Liver (tissue), 7 donors: ENCODE measurements at regions not wholly inside any gene's neighbourhood (a gene's known extent, or its start where the extent isn't known, plus 50 kb on each side); places are given as distances from the start of the nearest gene placed in this dataset.

Experiments
- DNase-seq: peaks from one replicate; pipeline ENCODE4 v3.0.0-alpha.2; 2017; ENCODE audit warnings: low spot score
- H3K27ac ChIP-seq, 2 donors: one replicate each; pipeline ENCODE4 v1.7.0; 2013; ENCODE audit warnings: inconsistent platforms in 2 of 2, low read length in 2 of 2, control low read depth in 1 of 2, low read depth in 1 of 2, mild to moderate bottlenecking in 1 of 2
- H3K27me3 ChIP-seq, 4 donors: one replicate each; pipeline versions ENCODE4 v1.6.1 to v1.7.0; 2013; ENCODE audit warnings: low read length in 3 of 4, inconsistent platforms in 1 of 4, mild to moderate bottlenecking in 1 of 4, moderate library complexity in 1 of 4; ENCODE audit not compliant: control insufficient read depth in 4 of 4, insufficient read depth in 4 of 4
- H3K36me3 ChIP-seq, 4 donors: one replicate each; pipeline versions ENCODE4 v1.6.1 to v1.7.0; 2013; ENCODE audit warnings: low read length in 3 of 4, mild to moderate bottlenecking in 3 of 4, low read depth in 1 of 4, moderate library complexity in 1 of 4; ENCODE audit not compliant: control insufficient read depth in 4 of 4, insufficient read depth in 3 of 4
- H3K4me1 ChIP-seq, 4 donors: one replicate each; pipeline versions ENCODE4 v1.6.1 to v1.7.0; 2013; ENCODE audit warnings: low read length in 3 of 4, mild to moderate bottlenecking in 3 of 4, moderate library complexity in 1 of 4; ENCODE audit not compliant: control insufficient read depth in 4 of 4, insufficient read depth in 4 of 4
- H3K4me3 ChIP-seq, 3 donors: one replicate each; pipeline versions ENCODE4 v1.6.1 to v1.7.0; 2013; ENCODE audit warnings: low read length in 3 of 3, control low read depth in 1 of 3, low read depth in 1 of 3, mild to moderate bottlenecking in 1 of 3
- H3K9ac ChIP-seq, 2 donors: one replicate each; pipeline ENCODE4 v1.7.0; 2013; ENCODE audit warnings: low read length in 2 of 2, mild to moderate bottlenecking in 2 of 2, moderate library complexity in 2 of 2, control low read depth in 1 of 2, low read depth in 1 of 2
- H3K9me3 ChIP-seq, 4 donors: one replicate each; pipeline versions ENCODE4 v1.6.1 to v1.7.0; 2013; ENCODE audit warnings: low read length in 3 of 4; ENCODE audit not compliant: control insufficient read depth in 4 of 4
- EGR1 ChIP-seq, 2 donors: IDR thresholded peaks; 2 replicates each; pipeline ENCODE4 v1.6.1; 2016 to 2018; ENCODE audit warnings: antibody characterized with exemption in 2 of 2, low read depth in 2 of 2
- FOXA1 ChIP-seq: IDR thresholded peaks from 2 replicates; pipeline ENCODE4 v1.6.1; 2016; ENCODE audit warnings: antibody characterized with exemption
- FOXA2 ChIP-seq: IDR thresholded peaks from 2 replicates; pipeline ENCODE4 v1.6.1; 2016; ENCODE audit warnings: antibody characterized with exemption
- GABPA ChIP-seq, 2 donors: IDR thresholded peaks in 1 of 2; conservative IDR thresholded peaks in 1 of 2; 2 replicates each; pipeline ENCODE4 v1.6.1; 2016; ENCODE audit warnings: antibody characterized with exemption in 2 of 2, mild to moderate bottlenecking in 1 of 2, moderate library complexity in 1 of 2
- HNF4A ChIP-seq, 2 donors: conservative IDR thresholded peaks; 2 replicates each; pipeline ENCODE4 v1.6.1; 2016; ENCODE audit warnings: antibody characterized with exemption in 2 of 2, mild to moderate bottlenecking in 2 of 2
- HNF4G ChIP-seq: IDR thresholded peaks from 2 replicates; pipeline ENCODE4 v1.6.1; 2016; ENCODE audit warnings: antibody characterized with exemption
- JUND ChIP-seq, 2 donors: IDR thresholded peaks; 2 replicates each; pipeline ENCODE4 v1.6.1; 2016; ENCODE audit warnings: antibody characterized with exemption in 2 of 2
- NR2F2 ChIP-seq: IDR thresholded peaks from 2 replicates; pipeline ENCODE4 v1.6.1; 2016; ENCODE audit warnings: antibody characterized with exemption
- RXRA ChIP-seq, 2 donors: IDR thresholded peaks; 2 replicates each; pipeline ENCODE4 v1.6.1; 2017 to 2018; ENCODE audit warnings: antibody characterized with exemption in 2 of 2, mild to moderate bottlenecking in 1 of 2
- SP1 ChIP-seq: IDR thresholded peaks from 2 replicates; pipeline ENCODE4 v1.6.1; 2018; ENCODE audit warnings: antibody characterized with exemption, mild to moderate bottlenecking
- TAF1 ChIP-seq: conservative IDR thresholded peaks from 2 replicates; pipeline ENCODE4 v1.6.1; 2016; ENCODE audit warnings: antibody characterized with exemption, mild to moderate bottlenecking
- YY1 ChIP-seq: IDR thresholded peaks from 2 replicates; pipeline ENCODE4 v1.6.1; 2016; ENCODE audit warnings: antibody characterized with exemption, mild to moderate bottlenecking
- WGBS: extraction: QIAGEN DNeasy Blood & Tissue Kit; methylation state at CpG from one replicate; pipeline ENCODE4 v1.1.7; 2013; 5-methylcytosine and 5-hydroxymethylcytosine counted together
- TF ChIP-seq, protein P1 (sequence below): IDR thresholded peaks from 2 replicates; pipeline ENCODE4 v1.6.1; 2016; ENCODE audit warnings: antibody characterized with exemption, mild to moderate bottlenecking
- TF ChIP-seq, protein P2 (sequence below): IDR thresholded peaks from 2 replicates; pipeline ENCODE4 v1.6.1; 2016; ENCODE audit warnings: antibody characterized with exemption
- TF ChIP-seq, protein P3 (sequence below): IDR thresholded peaks from 2 replicates; pipeline ENCODE4 v1.6.1; 2016; ENCODE audit warnings: antibody characterized with exemption
- donor health status: healthy.
- donor health status: healthy.
- donor health status: healthy.
- donor health status: healthy.

DNA sequence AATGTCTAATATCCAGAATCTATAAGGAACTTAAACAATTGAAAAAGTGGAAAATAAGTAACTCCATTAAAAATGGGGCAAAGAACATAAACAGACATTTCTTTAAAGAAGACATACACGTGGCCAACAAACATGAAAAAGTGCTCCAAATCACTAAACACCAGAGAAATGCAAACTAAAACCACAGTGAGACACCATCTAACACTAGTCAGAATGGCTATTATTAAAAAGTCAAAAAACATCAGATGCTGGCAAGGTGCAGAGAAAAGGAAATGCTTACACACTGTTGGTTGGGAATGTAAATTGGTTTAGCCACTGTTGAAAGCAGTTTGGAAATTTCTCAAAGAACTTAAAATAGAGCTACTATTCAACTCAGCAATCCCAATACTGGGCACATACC is 169.2 kb upstream of the MANEA start (continued):
- TF ChIP-seq, protein P1, sequence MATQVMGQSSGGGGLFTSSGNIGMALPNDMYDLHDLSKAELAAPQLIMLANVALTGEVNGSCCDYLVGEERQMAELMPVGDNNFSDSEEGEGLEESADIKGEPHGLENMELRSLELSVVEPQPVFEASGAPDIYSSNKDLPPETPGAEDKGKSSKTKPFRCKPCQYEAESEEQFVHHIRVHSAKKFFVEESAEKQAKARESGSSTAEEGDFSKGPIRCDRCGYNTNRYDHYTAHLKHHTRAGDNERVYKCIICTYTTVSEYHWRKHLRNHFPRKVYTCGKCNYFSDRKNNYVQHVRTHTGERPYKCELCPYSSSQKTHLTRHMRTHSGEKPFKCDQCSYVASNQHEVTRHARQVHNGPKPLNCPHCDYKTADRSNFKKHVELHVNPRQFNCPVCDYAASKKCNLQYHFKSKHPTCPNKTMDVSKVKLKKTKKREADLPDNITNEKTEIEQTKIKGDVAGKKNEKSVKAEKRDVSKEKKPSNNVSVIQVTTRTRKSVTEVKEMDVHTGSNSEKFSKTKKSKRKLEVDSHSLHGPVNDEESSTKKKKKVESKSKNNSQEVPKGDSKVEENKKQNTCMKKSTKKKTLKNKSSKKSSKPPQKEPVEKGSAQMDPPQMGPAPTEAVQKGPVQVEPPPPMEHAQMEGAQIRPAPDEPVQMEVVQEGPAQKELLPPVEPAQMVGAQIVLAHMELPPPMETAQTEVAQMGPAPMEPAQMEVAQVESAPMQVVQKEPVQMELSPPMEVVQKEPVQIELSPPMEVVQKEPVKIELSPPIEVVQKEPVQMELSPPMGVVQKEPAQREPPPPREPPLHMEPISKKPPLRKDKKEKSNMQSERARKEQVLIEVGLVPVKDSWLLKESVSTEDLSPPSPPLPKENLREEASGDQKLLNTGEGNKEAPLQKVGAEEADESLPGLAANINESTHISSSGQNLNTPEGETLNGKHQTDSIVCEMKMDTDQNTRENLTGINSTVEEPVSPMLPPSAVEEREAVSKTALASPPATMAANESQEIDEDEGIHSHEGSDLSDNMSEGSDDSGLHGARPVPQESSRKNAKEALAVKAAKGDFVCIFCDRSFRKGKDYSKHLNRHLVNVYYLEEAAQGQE: no peak
- no peak for TF ChIP-seq JUND (IDR thresholded peaks at IDR 0.05)
- TF ChIP-seq EGR1 (IDR thresholded peaks at IDR 0.05; ENCODE audit: low read depth in 2 of 2): no peak
- TF ChIP-seq TAF1: no peak
- TF ChIP-seq NR2F2: no peak
- TF ChIP-seq GABPA (IDR thresholded peaks at IDR 0.05 in 1 of 2, conservative IDR thresholded peaks at IDR 0.05 in 1 of 2): no peak

DNA sequence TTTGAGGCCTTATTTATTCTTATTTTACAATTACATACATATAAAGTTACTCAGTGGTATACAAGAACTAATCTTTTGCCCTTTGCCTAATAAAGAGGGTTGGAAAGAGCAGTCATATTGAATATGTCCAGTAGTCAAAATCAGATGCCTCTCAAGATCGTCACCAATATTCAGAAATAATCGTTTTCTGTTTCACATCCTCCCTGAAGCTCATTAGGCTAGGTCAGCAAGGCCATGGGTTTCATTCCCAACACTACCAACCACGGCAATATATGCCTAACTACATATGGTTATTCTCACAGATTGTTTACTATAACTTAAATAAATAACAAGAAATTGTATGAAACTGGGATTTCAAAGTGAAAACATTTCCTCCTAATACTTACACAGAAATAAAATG is 167.2 kb upstream of the MANEA start:
- TF ChIP-seq YY1 (no peak), FOXA2 (no peak), RXRA (IDR thresholded peaks at IDR 0.05) (no peak)
- WGBS: 48% methylated on average over 3 of the region's 3 CpGs

DNA sequence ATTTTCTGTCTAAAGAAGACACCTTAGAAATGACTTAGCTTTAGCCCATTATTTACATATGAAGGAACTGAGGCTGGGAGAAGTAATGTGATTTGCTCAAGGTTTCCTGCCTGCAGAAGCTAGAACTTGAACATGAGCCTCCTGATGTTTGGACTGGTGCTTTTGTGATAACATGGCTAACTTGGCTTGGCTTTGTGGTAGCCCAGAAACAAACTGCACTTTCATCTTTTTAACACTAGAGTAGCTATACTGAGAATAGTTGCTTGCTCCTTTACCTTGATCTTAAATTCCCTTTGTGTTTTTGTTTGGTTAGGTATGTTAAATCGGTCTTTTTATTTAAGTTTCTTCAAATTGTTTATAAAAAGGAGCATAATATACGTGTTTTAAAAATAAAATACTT is 163.5 kb upstream of the MANEA start:
- WGBS: 42% methylated on average over 2 of the region's 2 CpGs
- DNase-seq: no peak
- TF ChIP-seq, protein P2, sequence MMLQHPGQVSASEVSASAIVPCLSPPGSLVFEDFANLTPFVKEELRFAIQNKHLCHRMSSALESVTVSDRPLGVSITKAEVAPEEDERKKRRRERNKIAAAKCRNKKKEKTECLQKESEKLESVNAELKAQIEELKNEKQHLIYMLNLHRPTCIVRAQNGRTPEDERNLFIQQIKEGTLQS: no peak
- TF ChIP-seq GABPA (IDR thresholded peaks at IDR 0.05 in 1 of 2, conservative IDR thresholded peaks at IDR 0.05 in 1 of 2) (no peak), SP1 (no peak), HNF4A (conservative IDR thresholded peaks at IDR 0.05) (no peak), JUND (IDR thresholded peaks at IDR 0.05) (no peak), FOXA2 (no peak), FOXA1 (no peak), HNF4G (no peak)
- TF ChIP-seq, protein P3, sequence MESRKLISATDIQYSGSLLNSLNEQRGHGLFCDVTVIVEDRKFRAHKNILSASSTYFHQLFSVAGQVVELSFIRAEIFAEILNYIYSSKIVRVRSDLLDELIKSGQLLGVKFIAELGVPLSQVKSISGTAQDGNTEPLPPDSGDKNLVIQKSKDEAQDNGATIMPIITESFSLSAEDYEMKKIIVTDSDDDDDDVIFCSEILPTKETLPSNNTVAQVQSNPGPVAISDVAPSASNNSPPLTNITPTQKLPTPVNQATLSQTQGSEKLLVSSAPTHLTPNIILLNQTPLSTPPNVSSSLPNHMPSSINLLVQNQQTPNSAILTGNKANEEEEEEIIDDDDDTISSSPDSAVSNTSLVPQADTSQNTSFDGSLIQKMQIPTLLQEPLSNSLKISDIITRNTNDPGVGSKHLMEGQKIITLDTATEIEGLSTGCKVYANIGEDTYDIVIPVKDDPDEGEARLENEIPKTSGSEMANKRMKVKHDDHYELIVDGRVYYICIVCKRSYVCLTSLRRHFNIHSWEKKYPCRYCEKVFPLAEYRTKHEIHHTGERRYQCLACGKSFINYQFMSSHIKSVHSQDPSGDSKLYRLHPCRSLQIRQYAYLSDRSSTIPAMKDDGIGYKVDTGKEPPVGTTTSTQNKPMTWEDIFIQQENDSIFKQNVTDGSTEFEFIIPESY: no peak

More for the DNA sequence above, 167.2 kb upstream of the MANEA start:
- H3K9me3 ChIP-seq: no peaks in the 10 kb centered on the region
- no peak overlapping the region for H3K27ac ChIP-seq
- H3K9ac ChIP-seq: no peak overlapping the region
- H3K36me3 ChIP-seq: no peaks in the 10 kb centered on the region
- H3K4me3 ChIP-seq: no peak overlapping the region
- no peaks in the 10 kb centered on the region for H3K4me1 ChIP-seq
- DNase-seq: no peak
- no peaks in the 10 kb centered on the region for H3K27me3 ChIP-seq

More for the DNA sequence above, 163.5 kb upstream of the MANEA start:
- Histone ChIP-seq H3K27me3 (peaks cover 0 to 3% (median 0%) of the 10 kb centered on the region in 4 donors), H3K27ac (no peak overlapping the region), H3K4me3 (no peak overlapping the region), H3K36me3 (no peaks in the 10 kb centered on the region), H3K4me1 (no peaks in the 10 kb centered on the region), H3K9ac (no peak overlapping the region), H3K9me3 (no peaks in the 10 kb centered on the region)
